ENCODE measurements at regions not wholly inside any gene's neighbourhood (a gene's known extent, or its start where the extent isn't known, plus 50 kb on each side); places are given as distances from the start of the nearest gene placed in this dataset.
"Not testable (repeated sequence)": the region's sequence is repeated elsewhere in the genome, so short reads cannot be mapped to it uniquely, and the experiment has no call there.

DNA sequence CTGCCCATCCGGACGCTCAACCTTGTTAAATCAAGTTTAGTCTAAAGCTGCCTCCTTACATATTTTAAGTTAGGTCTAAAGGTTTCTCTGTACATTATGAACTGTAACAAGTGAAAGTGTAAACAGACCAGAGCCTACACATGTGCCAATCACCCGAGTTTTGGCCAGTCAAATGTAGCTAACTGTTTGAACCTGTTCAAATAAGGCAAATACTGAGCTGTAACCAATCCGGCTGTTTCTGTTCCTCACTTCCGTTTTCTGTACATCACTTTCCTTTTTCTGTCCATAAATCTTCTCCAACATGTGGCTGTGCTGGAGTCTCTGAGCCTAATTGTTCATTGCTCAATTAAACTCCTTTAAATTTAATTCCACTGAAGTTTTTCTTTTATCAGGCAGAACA lies 113.3 kb upstream of the SHISA3 start:
- no peak for DNase-seq (ENCODE audit: low read depth)

DNA sequence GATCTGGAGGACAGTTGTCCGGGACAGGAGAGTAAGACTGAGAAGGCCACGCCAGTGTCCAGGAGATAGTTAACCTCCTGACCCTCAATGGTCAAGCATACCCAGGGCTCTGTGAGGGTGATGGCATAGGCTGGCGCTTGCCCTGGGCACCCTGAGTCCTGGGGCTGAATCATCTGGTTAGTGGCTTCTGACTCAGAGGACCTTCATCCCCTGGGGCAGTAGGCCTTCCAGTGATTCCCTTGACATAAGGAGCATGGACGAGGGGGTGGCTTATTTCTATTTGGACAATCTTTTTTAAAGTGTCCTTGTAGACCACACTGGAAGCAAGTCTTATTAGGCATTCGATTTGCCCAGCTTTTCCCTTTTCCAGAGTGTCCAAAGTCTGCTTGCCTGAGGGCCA lies 108.4 kb upstream of the SHISA3 start:
- not testable (repeated sequence) for DNase-seq (ENCODE audit: low read depth)

DNA sequence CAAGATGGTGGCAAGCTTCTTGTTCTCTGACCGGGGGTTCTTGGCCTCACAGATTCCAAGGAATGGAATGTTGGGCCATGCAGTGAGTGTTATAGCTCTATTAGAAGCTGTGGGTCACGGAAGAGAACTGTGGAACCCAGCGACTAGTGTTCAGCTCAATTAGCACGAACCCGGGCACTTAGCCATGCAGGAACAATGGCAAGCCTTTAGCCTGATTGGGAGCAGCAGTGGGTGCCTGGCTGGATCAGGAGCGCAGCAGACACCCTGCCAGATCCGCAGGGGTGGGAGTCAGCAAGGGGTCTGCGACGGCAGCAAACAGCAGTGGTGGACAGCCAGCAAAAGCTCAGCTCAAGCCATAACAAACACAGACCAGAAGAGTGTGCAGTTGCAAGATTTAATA lies 105.1 kb upstream of the SHISA3 start:
- not testable (repeated sequence) for DNase-seq (ENCODE audit: low read depth)

DNA sequence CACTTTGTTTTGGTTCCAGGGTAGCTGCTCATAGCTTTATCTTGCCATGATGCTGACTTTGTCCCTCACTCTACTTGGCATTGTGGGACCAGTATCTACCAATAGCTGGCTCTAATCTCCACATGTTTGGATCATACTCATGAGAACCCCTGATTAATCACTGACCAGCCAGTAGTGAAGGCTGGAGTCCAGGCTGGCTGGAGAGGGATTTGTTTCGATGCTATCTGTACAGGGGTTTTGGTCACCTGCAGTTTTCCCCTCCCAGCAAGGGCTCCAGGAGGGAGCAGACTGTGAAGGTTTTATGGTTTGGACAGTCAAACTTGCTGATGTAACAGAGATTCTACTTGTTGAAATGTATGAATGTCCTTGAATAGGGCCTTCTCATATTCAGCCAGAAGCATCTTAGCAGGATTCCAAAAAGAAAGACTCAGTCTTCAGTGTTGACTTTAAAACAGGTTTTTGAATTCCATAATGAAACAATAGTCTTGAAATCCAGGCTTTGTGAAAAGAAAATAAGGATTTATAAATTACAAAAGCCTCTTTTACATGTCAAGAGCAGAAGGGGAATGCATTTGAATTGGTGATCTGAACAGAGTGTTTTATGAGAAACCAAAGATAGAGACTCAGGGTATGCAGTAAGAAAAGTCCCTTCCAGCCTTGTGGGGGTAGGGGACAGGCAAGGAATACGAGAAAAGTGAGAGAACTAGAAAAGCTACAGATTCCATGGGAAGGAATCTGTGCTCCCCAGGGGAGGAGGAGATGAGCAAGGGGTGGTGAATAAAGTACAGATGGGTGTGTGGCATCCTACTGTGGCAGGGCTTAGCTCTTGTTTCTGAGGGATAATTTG lies 103.1 kb upstream of the SHISA3 start:
- no peak for DNase-seq (ENCODE audit: low read depth)

DNA sequence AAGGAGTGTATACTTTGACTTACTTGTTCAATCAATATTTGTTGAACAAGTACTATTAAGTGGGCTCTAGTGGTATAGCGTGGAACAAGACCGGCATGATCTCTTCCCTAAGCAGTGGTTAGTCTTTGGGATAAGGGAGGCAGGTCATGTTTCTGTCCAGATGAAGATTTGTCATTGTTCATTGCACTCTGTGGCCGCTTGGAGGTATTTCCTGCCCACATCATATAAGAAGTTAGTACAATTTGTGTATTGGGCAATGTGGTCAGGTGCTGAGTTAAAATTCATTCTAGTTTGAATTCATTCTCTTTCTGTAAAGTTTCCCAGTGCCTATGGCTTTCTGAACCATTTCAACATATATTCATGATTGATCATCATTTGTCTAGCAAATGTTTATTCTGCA lies 101.1 kb upstream of the SHISA3 start:
- no peak for DNase-seq (ENCODE audit: low read depth)

DNA sequence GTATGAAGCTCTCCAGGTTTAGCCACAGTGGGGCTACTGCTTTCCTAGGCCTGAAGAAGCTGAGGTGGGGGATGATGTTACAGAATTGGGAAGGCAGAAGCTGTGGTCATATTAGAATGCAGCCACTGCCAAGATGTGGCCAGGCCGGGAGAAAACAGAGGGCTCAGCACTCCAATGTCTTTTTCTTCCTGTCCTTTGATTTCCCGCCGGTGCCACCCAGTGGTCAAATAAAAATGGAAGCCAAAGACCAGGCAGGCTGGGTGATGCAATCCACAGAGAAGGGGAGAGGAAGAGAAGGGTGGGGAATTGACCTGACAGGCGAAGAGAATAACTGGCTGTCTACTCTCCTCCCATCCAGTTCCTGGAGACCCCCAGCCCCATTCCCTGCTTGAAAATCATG lies 94.9 kb upstream of the SHISA3 start:
- DNase-seq (ENCODE audit: low read depth) = no peak

DNA sequence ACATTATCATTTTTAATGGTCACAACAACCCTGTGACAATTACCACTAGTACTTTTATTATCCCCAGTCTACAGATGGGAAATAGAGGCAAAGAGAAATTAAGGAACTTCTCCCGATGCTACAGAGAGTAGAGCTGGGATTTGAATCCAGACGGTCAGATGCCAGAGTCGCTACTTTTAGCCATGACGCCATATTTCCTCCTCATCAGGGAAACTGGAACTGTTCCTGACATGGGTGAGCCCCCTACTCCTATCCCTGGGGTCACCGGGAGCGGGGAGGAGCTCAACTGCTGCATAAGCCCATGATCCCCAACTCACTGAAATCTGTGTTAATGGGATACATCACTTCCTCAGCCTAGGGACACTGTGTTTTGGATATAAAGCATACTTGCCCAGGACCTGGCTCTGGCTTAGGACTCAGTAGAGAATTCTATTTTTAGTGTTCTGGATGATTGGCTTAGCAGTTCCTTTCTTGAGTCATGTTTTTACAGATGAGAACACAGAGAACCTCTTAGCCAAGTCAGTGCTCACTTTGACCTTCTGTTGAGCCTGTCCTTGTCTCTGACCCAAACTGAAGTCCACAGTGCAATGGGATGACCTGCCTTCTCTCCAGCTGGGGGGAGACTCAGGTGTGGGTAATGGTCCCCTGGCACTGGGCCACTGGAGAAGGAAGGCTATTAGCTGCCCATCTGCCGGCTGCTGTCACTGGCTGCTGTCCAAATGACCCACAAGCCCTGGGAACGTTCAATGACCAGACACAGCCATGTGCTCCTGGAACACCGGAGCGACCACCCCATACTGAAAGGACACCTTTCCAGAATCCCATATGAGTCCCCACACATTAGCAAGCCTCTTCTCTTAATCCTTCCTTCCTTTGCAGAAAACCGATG lies 90.8 kb upstream of the SHISA3 start:
- DNase-seq (ENCODE audit: low read depth) = no peak

DNA sequence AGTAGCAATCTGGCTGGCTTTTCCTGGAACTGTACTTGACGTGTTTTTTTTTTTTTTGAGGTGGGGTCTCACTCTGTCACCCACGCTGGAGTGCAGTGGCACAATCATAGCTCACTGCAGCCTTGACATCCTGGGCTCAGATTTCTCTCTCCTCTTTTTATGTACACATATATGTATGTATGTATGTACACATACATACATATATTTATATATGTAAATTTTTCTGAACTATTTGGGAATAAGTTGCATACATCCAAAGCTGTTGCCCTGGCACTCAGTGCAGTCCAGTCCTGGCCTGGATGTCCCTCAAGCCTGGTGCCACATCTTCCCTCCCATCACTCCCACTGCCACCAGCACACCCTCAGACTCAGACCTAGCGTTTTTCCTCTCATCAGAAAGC lies 89.0 kb upstream of the SHISA3 start:
- DNase-seq (ENCODE audit: low read depth) = no peak

DNA sequence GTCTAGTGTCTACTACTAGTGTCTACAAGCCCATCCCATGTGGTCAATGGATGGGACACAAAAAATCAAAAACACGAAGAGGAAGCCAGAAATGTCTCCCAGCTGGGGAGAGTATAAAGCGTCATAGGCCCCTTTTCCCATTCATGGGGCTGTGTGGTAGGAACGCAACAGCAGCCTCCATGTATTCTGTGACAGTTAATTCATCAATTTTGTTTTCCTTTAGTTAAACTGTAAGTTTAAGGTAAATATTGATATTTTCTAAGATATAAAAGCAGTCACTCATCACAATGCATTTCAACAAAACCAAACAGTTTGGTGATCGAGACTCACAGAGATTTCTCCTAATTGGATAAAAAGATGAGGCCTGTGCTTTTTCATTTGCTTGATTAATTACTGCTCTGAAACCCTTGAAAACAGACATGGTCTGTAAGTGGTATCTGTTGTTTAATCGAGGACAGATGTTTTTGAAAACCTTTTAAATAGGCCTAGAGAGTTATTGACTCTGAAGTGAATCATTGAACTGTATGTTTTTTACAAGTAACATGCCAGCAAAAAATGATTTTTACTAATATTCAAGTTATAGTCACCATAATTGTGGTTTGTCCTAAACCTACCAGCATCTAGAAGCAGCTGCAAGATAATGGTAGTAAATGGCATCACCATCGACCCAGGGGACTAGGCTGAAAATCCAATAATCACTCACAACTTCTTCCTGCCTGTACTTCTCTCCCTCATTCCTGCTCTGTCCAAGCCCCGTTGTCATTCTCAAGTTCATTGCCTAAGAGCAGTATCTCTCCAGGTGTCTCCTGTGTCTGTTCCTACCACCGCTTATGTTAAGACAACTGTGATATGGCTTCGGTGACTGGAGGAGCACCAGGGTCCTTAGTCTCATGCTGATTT lies 87.7 kb upstream of the SHISA3 start:
- no peak for DNase-seq (ENCODE audit: low read depth)

DNA sequence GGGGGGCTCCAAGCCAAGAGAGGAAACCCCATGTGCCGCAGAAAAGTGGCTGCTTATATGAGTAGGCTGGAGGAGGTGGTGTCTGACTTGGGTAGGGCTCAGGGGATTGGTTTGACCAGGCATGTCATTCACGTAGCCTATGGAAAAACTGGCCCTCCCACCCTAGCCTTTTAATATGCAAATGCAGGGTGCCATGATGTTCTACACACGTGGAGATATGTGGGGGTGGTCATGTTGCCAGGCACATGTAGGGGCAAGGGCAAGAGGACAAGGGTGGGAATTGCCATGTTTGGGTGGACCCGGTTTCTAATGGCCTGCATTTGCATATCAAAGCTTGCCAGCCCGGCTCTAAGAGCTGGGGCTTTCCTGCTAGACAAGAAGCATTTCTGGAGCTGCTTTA lies 86.9 kb upstream of the SHISA3 start:
- DNase-seq (ENCODE audit: low read depth) = no peak

DNA sequence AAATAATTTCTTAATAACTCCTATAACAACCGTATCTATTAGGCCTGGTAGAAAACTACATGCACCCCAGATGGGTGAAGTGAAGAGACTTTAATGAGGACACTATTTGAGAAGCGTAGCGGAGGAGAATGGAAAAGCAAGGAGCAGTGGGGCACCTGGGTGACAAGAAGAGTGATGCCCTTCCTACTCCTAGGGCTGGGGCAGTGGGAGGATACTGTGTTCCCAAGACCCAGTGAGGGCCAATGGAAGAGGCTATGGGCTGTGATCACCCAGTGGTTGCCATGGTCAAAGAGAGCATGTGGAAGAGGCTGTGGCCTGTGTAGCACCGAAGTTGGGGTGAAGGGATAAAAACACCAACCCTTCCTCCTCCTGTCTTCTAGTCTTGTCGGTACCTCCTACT lies 86.5 kb upstream of the SHISA3 start:
- no peak for DNase-seq (ENCODE audit: low read depth)

DNA sequence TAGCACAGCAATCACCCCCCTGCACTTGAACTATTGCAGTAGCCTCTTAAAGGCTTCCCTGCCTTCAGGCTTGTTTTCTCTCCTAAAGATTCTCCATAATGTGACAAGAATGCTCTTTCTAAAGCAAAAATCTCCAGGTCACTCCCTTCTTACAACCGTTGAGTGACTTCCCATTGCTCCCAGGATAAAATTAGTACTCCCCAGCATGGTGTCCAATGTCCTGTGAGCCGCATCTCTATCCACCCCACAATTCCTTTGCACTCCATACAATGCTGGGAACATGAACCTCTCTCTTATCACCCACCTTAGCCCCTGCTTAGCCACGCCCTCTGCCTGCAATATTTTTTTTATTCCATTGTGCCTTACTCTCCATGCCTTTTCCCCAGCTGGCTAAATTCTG lies 85.7 kb upstream of the SHISA3 start:
- DNase-seq (ENCODE audit: low read depth) = no peak

DNA sequence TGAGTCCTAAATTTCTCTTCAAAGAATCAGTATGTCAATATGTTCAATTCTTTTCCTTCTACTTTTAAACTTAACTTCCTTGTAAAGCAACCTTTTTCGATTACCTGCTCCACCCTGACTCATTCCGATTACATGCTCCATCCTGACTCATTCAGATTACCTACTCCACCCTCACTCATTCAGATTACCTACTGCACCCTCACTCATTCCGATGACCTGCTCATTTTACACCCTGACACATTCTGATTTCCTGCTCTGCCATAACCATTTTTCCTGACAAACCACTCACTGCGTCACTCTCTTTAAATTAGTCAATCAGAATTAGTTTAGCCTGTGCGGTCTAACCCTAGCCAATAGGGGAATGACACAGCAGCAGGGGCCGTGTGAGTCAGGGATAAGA lies 83.9 kb upstream of the SHISA3 start:
- not testable (repeated sequence) for DNase-seq (ENCODE audit: low read depth)

DNA sequence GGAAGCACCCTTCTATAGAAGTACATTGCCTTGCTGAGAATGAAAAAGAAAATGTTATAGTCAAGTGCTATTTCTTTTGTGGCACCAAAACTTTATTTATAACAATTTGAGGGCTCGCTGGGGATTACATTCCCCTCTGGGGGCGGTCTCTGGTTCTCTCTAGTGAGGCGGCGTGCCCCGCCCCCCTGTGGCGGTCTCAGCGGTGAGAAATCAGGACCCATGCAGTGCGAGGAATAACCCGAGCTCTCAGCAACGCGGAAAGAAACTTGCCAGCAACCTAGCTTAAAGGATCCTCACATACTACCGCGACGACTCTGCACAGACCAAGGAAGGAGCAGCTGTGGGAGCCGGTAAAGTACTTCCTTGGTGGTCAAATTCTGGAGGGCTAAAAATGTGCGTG lies 83.4 kb upstream of the SHISA3 start:
- no peak for DNase-seq (ENCODE audit: low read depth)

DNA sequence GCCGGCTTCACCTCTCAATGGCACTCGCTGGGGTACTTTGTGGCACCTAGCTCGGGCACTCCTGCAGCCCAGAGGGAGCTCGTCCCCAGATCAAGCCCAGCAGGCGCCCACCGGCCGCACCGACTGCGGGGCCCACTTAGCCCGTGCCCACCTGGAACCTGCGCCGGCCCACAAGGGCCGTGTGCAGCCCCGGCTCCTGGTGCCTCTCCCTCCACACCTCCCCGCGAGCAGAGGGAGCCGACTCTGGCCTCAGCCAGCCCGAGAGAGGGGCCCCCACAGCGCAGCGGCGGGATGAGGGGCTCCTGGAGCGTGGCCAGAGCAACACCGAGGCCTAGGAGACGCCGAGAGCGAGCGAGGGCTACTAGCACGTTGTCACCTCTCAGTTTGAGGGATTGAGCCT lies 82.1 kb upstream of the SHISA3 start:
- no peak for DNase-seq (ENCODE audit: low read depth)

DNA sequence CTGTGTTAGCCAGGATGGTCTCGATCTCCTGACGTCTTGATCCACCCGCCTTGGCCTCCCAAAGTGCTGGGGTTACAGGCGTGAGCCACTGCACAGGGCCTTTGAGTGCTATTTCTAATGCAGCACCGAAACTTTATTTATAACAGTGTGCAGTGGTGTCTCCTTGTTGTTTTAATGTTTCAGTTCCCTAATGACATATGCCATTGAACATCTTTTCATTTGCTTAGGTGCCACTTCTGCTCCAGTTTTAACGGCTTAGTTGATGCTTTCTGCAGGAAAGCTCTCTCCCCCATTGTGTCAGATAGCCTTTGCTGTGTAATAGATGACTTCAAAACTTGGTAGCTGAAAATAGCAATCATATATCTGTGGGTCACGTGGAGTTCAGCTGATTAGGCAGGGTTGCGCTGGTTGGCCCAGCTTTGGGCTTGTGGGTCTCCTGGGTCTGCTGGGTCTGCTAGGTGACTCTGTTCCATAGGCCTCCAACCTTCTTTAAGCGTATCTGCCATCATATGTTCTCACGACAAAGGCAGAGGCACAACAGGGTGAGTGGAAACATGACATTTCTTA lies 76.4 kb upstream of the SHISA3 start:
- DNase-seq (ENCODE audit: low read depth) = no peak

DNA sequence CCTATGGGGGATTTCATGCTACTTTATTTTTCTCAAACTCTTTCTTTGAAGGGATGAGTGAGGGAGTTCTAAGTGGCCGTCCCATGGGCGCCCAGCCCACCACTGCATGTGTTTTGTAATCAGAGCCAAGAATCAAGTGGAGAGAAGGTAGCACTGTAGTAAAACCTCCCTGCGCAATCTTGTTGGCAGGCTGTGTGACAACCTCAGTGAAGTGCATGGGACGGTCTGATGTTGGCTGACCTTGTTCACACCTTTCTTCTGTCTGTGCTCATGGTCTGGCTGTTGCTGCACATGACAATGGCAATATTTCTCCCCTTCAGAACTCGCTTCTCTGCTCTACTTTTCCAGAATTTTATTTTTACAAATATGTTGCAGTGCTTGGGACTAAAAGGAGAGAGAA lies 71.2 kb upstream of the SHISA3 start:
- DNase-seq (ENCODE audit: low read depth) = no peak

DNA sequence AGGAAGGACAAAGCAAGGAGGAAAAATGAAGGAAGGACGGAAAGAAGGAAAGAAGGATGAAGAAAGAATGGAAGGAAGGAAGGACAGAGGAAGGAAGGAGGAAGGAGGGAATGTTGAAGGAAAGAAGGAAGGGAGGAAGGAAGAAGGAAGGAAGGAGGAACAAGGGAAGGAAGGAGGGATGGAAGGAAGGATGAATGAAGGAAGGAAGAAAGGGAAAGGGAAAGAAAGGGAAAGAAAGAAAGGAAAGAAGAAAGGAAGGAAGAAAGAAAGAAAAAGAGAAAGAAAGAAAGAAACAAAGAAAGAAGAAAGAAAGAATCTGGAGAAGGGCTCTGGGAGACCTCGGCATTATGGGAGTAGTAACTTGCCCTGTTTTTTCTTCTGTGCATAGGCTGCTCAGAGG lies 70.8 kb upstream of the SHISA3 start:
- no peak for DNase-seq (ENCODE audit: low read depth)

DNA sequence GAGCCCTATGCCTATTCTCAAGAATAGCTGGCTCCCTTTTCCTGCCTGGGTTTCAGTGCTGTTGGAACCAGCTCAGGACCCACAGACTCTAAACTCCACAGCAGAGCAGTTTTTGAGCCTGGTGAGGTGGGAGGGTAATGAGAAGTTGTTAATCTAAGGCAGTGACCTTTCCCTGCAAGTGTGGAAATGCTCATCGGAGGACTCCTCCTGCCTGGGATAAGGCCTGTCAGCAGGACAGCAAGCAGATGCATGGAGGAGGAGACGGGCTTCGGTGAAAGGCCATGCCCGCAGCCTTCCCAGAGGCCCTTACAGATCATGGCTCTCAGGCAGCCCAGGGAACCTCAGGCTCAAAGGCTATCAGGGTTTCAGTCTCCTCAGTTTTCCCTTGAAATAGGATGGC lies 70.0 kb upstream of the SHISA3 start:
- DNase-seq (ENCODE audit: low read depth) = peak; percentile 2

DNA sequence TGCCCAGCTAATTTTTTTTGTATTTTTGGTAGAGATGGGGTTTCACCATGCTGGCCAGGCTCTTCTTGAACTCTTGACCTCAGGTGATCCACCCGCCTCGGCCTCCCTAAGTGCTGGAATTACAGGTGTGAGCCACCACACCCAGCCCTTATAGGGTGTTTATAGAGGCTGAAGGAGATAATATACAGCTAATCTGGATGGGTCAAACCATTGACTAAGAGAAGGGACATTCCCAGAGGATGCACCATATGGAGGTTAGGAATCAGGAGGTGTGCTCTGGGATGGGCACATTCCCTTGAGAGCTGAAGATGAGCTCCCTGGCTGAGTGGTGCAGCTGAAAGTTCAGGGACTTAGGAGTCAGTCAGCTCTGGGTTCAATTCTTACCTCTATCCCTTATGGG lies 68.3 kb upstream of the SHISA3 start:
- DNase-seq (ENCODE audit: low read depth) = no peak

DNA sequence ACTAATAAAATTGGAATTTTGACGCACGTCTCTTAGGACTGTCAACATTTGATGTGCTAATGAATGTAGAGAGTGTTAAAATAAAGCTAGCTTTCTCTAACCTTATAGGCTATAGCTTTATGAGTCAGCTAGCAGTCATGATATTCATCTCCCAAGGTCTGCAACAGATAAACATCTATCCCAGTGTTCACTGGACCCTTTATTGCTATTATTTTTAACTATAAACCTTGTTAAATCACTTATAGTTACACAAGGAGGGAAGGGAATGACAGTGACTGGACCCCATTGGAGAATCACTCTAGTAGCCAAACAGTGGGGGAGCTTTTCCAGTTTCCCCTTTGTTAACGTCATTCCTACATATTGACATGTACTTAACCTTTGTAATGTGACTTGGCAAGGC lies 67.9 kb upstream of the SHISA3 start:
- no peak for DNase-seq (ENCODE audit: low read depth)

DNA sequence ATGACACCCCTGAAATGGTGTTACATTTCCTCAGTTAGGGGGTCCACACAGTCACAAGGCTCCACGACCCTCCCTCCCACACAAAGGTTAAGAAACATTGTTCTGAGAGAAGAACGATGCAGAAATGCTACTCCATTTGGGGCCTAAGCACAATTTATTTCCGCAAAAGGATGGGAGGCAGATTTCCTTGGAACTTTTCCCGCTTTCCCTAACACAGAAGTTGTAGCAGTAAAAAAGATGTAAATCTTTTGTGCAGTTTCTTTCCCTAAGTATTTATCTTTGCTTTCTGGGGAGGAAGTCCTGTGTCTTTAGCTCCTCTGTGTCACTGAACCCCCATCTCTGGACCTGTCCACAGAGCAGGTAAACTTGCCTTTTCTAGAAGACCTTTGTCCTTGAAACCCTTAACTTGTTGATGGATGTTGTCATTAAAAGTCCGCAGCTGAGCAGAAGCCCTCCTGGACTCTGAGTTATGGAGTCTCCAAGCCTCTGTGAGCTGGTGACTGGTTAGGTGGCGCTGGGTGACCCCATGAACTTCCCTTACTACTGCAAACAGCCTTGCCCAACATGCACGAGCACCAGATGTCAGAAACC lies 67.2 kb upstream of the SHISA3 start:
- no peak for DNase-seq (ENCODE audit: low read depth)

All from amniotic epithelial cell (primary cell).